Type B pancreatic cell (in vitro differentiated cells): ENCODE measurements at regions not wholly inside any gene's neighbourhood (a gene's known extent, or its start where the extent isn't known, plus 50 kb on each side); places are given as distances from the start of the nearest gene placed in this dataset.

Source experiments
- DNase-seq: peaks from one replicate; pipeline ENCODE4 v3.0.0; 2021; ENCODE audit warnings: mixed read lengths; ENCODE audit not compliant: unreplicated experiment; ENCODE audit errors: extremely low spot score
- H3K27ac Mint-ChIP-seq: 2 replicates; pipeline ENCODE4 v1.8.0; 2021; ENCODE audit warnings: mild to moderate bottlenecking, mixed read lengths
- H3K27me3 Mint-ChIP-seq: 2 replicates; pipeline ENCODE4 v1.8.0; 2021; ENCODE audit warnings: mixed read lengths
- H3K36me3 Mint-ChIP-seq: 2 replicates; pipeline ENCODE4 v1.8.0; 2021; ENCODE audit warnings: mixed read lengths
- H3K4me1 Mint-ChIP-seq: one replicate; pipeline ENCODE4 v1.8.0; 2021; ENCODE audit warnings: mixed read lengths; ENCODE audit not compliant: unreplicated experiment
- H3K4me3 Mint-ChIP-seq: 2 replicates; pipeline ENCODE4 v1.8.0; 2021; ENCODE audit warnings: mild to moderate bottlenecking, mixed read lengths
- H3K9me3 Mint-ChIP-seq: 2 replicates; pipeline ENCODE4 v1.8.0; 2021; ENCODE audit warnings: mixed read lengths
- CTCF ChIP-seq: fragments of 200-600 bp; sonication (generic); conservative IDR thresholded peaks from 2 replicates; pipeline ENCODE4 v1.5.0; 2021; ENCODE audit warnings: antibody characterized with exemption, mild to moderate bottlenecking

- H3K36me3 Mint-ChIP-seq: no peaks in the 10 kb centered on the region
- peaks cover 14% of the 10 kb centered on the region for H3K27me3 Mint-ChIP-seq
- TF ChIP-seq CTCF: no peak
- H3K9me3 Mint-ChIP-seq: no peaks in the 10 kb centered on the region
- H3K27ac Mint-ChIP-seq: no peak overlapping the region
- peaks cover 7% of the 10 kb centered on the region for H3K4me1 Mint-ChIP-seq
- DNase-seq: no peak
- no peak overlapping the region for H3K4me3 Mint-ChIP-seq
Measured at GRCh38 chr12:53803194-53803593, 51.4 kb upstream of the CISTR start.

GRCh38 chr12:53803703-53804102, 51.9 kb upstream of the CISTR start:
- no peak for DNase-seq
- Mint-ChIP-seq H3K9me3 (no peaks in the 10 kb centered on the region), H3K27ac (no peak overlapping the region), H3K4me3 (no peak overlapping the region), H3K27me3 (peaks cover 9% of the 10 kb centered on the region), H3K36me3 (no peaks in the 10 kb centered on the region), H3K4me1 (peaks cover 7% of the 10 kb centered on the region)
- TF ChIP-seq CTCF: no peak

GRCh38 chr12:53804429-53804828, 52.6 kb upstream of the CISTR start:
- Mint-ChIP-seq H3K27ac (no peak overlapping the region), H3K36me3 (no peaks in the 10 kb centered on the region), H3K4me3 (no peak overlapping the region), H3K4me1 (peaks cover 7% of the 10 kb centered on the region), H3K9me3 (no peaks in the 10 kb centered on the region), H3K27me3 (peaks cover 2% of the 10 kb centered on the region)
- DNase-seq: no peak
- no peak for TF ChIP-seq CTCF

- Mint-ChIP-seq H3K27me3 (no peaks in the 10 kb centered on the region), H3K27ac (no peak overlapping the region), H3K36me3 (no peaks in the 10 kb centered on the region), H3K9me3 (no peaks in the 10 kb centered on the region), H3K4me1 (peaks cover 7% of the 10 kb centered on the region), H3K4me3 (no peak overlapping the region)
- DNase-seq: no peak
- no peak for TF ChIP-seq CTCF
Measured at GRCh38 chr12:53805067-53805466, 53.3 kb upstream of the CISTR start.

GRCh38 chr12:53805791-53806190, 54.0 kb upstream of the CISTR start:
- no peak for DNase-seq
- no peak for TF ChIP-seq CTCF
- H3K9me3 Mint-ChIP-seq: no peaks in the 10 kb centered on the region
- H3K4me1 Mint-ChIP-seq: peaks cover 7% of the 10 kb centered on the region
- no peak overlapping the region for H3K27ac Mint-ChIP-seq
- H3K27me3 Mint-ChIP-seq: no peaks in the 10 kb centered on the region
- no peak overlapping the region for H3K4me3 Mint-ChIP-seq
- H3K36me3 Mint-ChIP-seq: no peaks in the 10 kb centered on the region

GRCh38 chr12:53806721-53807120, 54.9 kb upstream of the CISTR start:
- no peak overlapping the region for H3K4me3 Mint-ChIP-seq
- no peaks in the 10 kb centered on the region for H3K9me3 Mint-ChIP-seq
- no peaks in the 10 kb centered on the region for H3K36me3 Mint-ChIP-seq
- H3K27ac Mint-ChIP-seq: no peak overlapping the region
- no peak for DNase-seq
- no peaks in the 10 kb centered on the region for H3K27me3 Mint-ChIP-seq
- H3K4me1 Mint-ChIP-seq: peaks cover 7% of the 10 kb centered on the region
- no peak for TF ChIP-seq CTCF
